ENCODE measurements at regions not wholly inside any gene's neighbourhood (a gene's known extent, or its start where the extent isn't known, plus 50 kb on each side); places are given as distances from the start of the nearest gene placed in this dataset.

- TF ChIP-seq CTCF (IDR thresholded peaks at IDR 0.05) (no peak), POLR2AphosphoS5 (IDR thresholded peaks at IDR 0.05) (no peak), POLR2A (IDR thresholded peaks at IDR 0.05) (no peak), EP300 (IDR thresholded peaks at IDR 0.05) (no peak)
Measured at GRCh38 chr5:61232490-61233050, 70.3 kb upstream of the SMIM15 start.
